ENCODE measurements at regions not wholly inside any gene's neighbourhood (a gene's known extent, or its start where the extent isn't known, plus 50 kb on each side); places are given as distances from the start of the nearest gene placed in this dataset.

DNA sequence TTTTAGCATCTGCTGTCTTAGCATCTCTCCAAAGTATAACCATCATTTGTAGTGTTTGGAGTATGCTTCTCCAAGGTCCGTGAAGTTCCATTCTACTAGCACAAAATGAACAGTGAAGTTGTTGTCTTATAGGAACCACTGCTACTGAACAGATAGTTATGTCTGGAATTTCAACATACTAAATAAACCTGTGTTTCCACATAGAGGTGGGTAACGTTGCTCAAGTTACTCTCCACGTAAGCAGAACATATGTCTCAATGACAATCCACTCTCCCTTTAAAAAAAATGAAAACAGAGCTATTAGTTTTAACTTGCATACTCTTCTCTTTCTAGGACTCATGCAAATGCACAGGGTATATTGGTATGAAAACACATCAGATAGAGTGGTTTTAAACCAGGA lies 184.3 kb upstream of the TRPC4 start:
- Histone ChIP-seq H3K9me1 (ENCODE audit: insufficient read depth, low read length) (no peaks in the 10 kb centered on the region), H4K8ac (ENCODE audit: low read depth in 2 of 2, low read length in 2 of 2) (no peak overlapping the region), H3K56ac (ENCODE audit: extremely low read depth, insufficient read depth, low read length) (no peak overlapping the region), H3K79me1 (ENCODE audit: low read depth in 1 of 2, low read length in 2 of 2) (no peaks in the 10 kb centered on the region), H2AFZ (replicated peaks; ENCODE audit: low read length, poor library complexity) (no peak overlapping the region), H3K4me3 (ENCODE audit: insufficient read depth, low read depth, low read length) (no peak overlapping the region), H3K4me1 (ENCODE audit: control insufficient read depth, insufficient read depth, low read length) (no peaks in the 10 kb centered on the region), H3K4me2 (ENCODE audit: low read depth, low read length) (no peak overlapping the region), H3K27me3 (ENCODE audit: control insufficient read depth, insufficient read depth, low read length) (no peaks in the 10 kb centered on the region), H3K27ac (ENCODE audit: insufficient read depth, low read length) (no peak overlapping the region), H2BK15ac (ENCODE audit: low read depth, low read length) (no peak overlapping the region), H3K18ac (ENCODE audit: low read depth, low read length) (no peak overlapping the region), H4K5ac (ENCODE audit: low read depth, low read length) (no peak overlapping the region), H2AK9ac (replicated peaks; ENCODE audit: low read depth, low read length, poor library complexity) (no peak overlapping the region), H3K14ac (replicated peaks; ENCODE audit: low read depth, low read length) (no peak overlapping the region), H4K91ac (ENCODE audit: insufficient read depth, low read depth, low read length) (no peak overlapping the region), H3K4ac (ENCODE audit: low read depth, low read length) (no peak overlapping the region), H3K23ac (ENCODE audit: low read depth, low read length) (no peak overlapping the region), H2BK120ac (ENCODE audit: low read depth, low read length) (no peak overlapping the region), H2BK20ac (ENCODE audit: low read depth, low read length) (no peak overlapping the region), H2AK5ac (ENCODE audit: low read depth, low read length) (no peak overlapping the region), H3K36me3 (ENCODE audit: control insufficient read depth, insufficient read depth, low read length) (no peaks in the 10 kb centered on the region), H3K9me3 (ENCODE audit: control insufficient read depth, insufficient read depth, low read length) (no peaks in the 10 kb centered on the region), H2BK5ac (ENCODE audit: low read depth, low read length, poor library complexity, severe bottlenecking) (no peak overlapping the region), H4K20me1 (ENCODE audit: insufficient read depth, low read length) (no peaks in the 10 kb centered on the region), H3K9ac (ENCODE audit: low read depth, low read length) (no peak overlapping the region)
- POLR2A ChIA-PET (ENCODE audit: unreplicated experiment), result no interaction called here
- CTCF ChIA-PET, result no interaction called here
- intact Hi-C loops (cut with micrococcal nuclease), result no loop called here
- in situ Hi-C loops (cut with MboI; ENCODE audit: low sequenced_read_pairs), result no loop called here
- DNase-seq (no peak), ATAC-seq (ENCODE audit: low read depth) (no peak)
- no TSS peak for BruUV-seq (replicated peaks)
- WGBS, 2 experiments (ENCODE audit: extremely low coverage in 2 of 2, insufficient read length in 1 of 2), result no CpG with 5 or more reads among the region's 3 CpGs
- TF ChIP-seq, protein P1, sequence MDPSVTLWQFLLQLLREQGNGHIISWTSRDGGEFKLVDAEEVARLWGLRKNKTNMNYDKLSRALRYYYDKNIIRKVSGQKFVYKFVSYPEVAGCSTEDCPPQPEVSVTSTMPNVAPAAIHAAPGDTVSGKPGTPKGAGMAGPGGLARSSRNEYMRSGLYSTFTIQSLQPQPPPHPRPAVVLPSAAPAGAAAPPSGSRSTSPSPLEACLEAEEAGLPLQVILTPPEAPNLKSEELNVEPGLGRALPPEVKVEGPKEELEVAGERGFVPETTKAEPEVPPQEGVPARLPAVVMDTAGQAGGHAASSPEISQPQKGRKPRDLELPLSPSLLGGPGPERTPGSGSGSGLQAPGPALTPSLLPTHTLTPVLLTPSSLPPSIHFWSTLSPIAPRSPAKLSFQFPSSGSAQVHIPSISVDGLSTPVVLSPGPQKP (IDR thresholded peaks at IDR 0.05; ENCODE audit: borderline replicate concordance, low read depth, low read length), result no peak
- TF ChIP-seq RCOR1 (IDR thresholded peaks at IDR 0.05; ENCODE audit: insufficient replicate concordance, low read length) (no peak), SMC3 (IDR thresholded peaks at IDR 0.05; ENCODE audit: low read depth, low read length) (no peak), FOS (IDR thresholded peaks at IDR 0.05; ENCODE audit: low read depth, low read length) (no peak), RAD21 (IDR thresholded peaks at IDR 0.05; ENCODE audit: low read length) (no peak), CHD1 (IDR thresholded peaks at IDR 0.05; ENCODE audit: low read depth, low read length) (no peak), NFE2L2 (IDR thresholded peaks at IDR 0.05; ENCODE audit: low read depth, low read length) (no peak), POLR2A (IDR thresholded peaks at IDR 0.05; ENCODE audit: low read depth, low read length) (no peak), MAZ (IDR thresholded peaks at IDR 0.05; ENCODE audit: borderline replicate concordance, low read depth, low read length) (no peak), BHLHE40 (IDR thresholded peaks at IDR 0.05; ENCODE audit: low read depth, low read length) (no peak)
- TF ChIP-seq, protein P2, sequence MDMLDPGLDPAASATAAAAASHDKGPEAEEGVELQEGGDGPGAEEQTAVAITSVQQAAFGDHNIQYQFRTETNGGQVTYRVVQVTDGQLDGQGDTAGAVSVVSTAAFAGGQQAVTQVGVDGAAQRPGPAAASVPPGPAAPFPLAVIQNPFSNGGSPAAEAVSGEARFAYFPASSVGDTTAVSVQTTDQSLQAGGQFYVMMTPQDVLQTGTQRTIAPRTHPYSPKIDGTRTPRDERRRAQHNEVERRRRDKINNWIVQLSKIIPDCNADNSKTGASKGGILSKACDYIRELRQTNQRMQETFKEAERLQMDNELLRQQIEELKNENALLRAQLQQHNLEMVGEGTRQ (IDR thresholded peaks at IDR 0.05; ENCODE audit: low read depth, low read length), result no peak
- dilution Hi-C loops (cut with HindIII; ENCODE audit: low sequenced_read_pairs, unreplicated experiment), result no loop called here
